CD14-positive monocyte (primary cell): ENCODE measurements at regions not wholly inside any gene's neighbourhood (a gene's known extent, or its start where the extent isn't known, plus 50 kb on each side); places are given as distances from the start of the nearest gene placed in this dataset.

Source experiments
- DNase-seq, 3 donors: peaks; one replicate each; pipeline ENCODE4 v3.0.0-alpha.2; 2011 to 2022
- H2AFZ ChIP-seq: 2 replicates; pipeline ENCODE4 v1.6.0; 2012; ENCODE audit warnings: mild to moderate bottlenecking, low read depth, low read length, inconsistent platforms; ENCODE audit not compliant: insufficient read depth, poor library complexity, severe bottlenecking
- H3K27ac ChIP-seq, 2 donors: 1 replicate in 1 of 2; 2 replicates in 1 of 2; pipeline ENCODE4 v1.5.1; 2012 to 2013; ENCODE audit warnings: low read length in 2 of 2, control low read depth in 1 of 2, inconsistent platforms in 1 of 2, low read depth in 1 of 2, mild to moderate bottlenecking in 1 of 2
- H3K27me3 ChIP-seq, 2 donors: one replicate each; pipeline versions ENCODE4 v1.6.0 to v1.6.1; 2011 to 2013; ENCODE audit warnings: low read length in 2 of 2; ENCODE audit not compliant: control insufficient read depth in 2 of 2, insufficient read depth in 2 of 2
- H3K36me3 ChIP-seq, 2 donors: replicated peaks in 1 of 2; 1 replicate in 1 of 2; 2 replicates in 1 of 2; pipeline versions ENCODE4 v1.5.1 to v1.6.1; 2012 to 2013; ENCODE audit warnings: low read length in 2 of 2, control low read depth in 1 of 2, inconsistent platforms in 1 of 2, mild to moderate bottlenecking in 1 of 2; ENCODE audit not compliant: insufficient read depth in 2 of 2, control insufficient read depth in 1 of 2
- H3K4me1 ChIP-seq, 2 donors: 1 replicate in 1 of 2; 2 replicates in 1 of 2; pipeline versions ENCODE4 v1.5.1 to v1.6.1; 2012 to 2013; ENCODE audit warnings: low read length in 2 of 2, control low read depth in 1 of 2, inconsistent platforms in 1 of 2, mild to moderate bottlenecking in 1 of 2, moderate library complexity in 1 of 2; ENCODE audit not compliant: insufficient read depth in 2 of 2, control insufficient read depth in 1 of 2
- H3K4me2 ChIP-seq: replicated peaks from 2 replicates; pipeline ENCODE3; 2012; ENCODE audit warnings: low read length, moderate library complexity, mild to moderate bottlenecking; ENCODE audit not compliant: poor library complexity, severe bottlenecking; ENCODE audit errors: extremely low read depth
- H3K4me3 ChIP-seq, 3 experiments: fragments of 200-600 bp in 1 of 3; sonication (generic) in 1 of 3; replicated peaks in 1 of 3; 1 replicate in 2 of 3; 2 replicates in 1 of 3; pipeline ENCODE4 v1.5.1; 2011 to 2013; ENCODE audit warnings: low read length in 3 of 3, mild to moderate bottlenecking in 3 of 3, control low read depth in 2 of 3, low read depth in 2 of 3, inconsistent platforms in 1 of 3, moderate library complexity in 1 of 3
- H3K79me2 ChIP-seq: 2 replicates; pipeline ENCODE4 v1.6.0; 2012; ENCODE audit warnings: mild to moderate bottlenecking, control low read depth, inconsistent platforms, low read length, moderate library complexity; ENCODE audit not compliant: insufficient read depth
- H3K9ac ChIP-seq: 2 replicates; pipeline ENCODE4 v1.6.0; 2017; ENCODE audit warnings: low read length, mild to moderate bottlenecking; ENCODE audit not compliant: insufficient read depth, poor library complexity, severe bottlenecking
- H3K9me3 ChIP-seq, 2 donors: replicated peaks in 1 of 2; 1 replicate in 1 of 2; 2 replicates in 1 of 2; pipeline versions ENCODE4 v1.5.1 to v1.6.1; 2012 to 2013; ENCODE audit warnings: low read length in 2 of 2, control low read depth in 1 of 2; ENCODE audit not compliant: control insufficient read depth in 1 of 2, insufficient read depth in 1 of 2
- H4K20me1 ChIP-seq: 2 replicates; pipeline ENCODE4 v1.6.0; 2012; ENCODE audit warnings: mild to moderate bottlenecking, low read length, control low read depth, moderate library complexity; ENCODE audit not compliant: insufficient read depth
- H3K27ac Mint-ChIP-seq, 7 donors: one replicate each; pipeline ENCODE4 v1.8.0; 2020; ENCODE audit warnings: mild to moderate bottlenecking in 7 of 7, mixed read lengths in 7 of 7, moderate library complexity in 6 of 7, inconsistent platforms in 2 of 7
- H3K27me3 Mint-ChIP-seq, 3 donors: one replicate each; pipeline ENCODE4 v1.8.0; 2021 to 2022; ENCODE audit warnings: low read depth in 3 of 3, mild to moderate bottlenecking in 3 of 3, mixed read lengths in 3 of 3, moderate library complexity in 3 of 3, inconsistent platforms in 1 of 3
- H3K36me3 Mint-ChIP-seq, 2 donors: one replicate each; pipeline ENCODE4 v1.8.0; 2020; ENCODE audit warnings: mixed read lengths in 2 of 2, inconsistent platforms in 1 of 2, mild to moderate bottlenecking in 1 of 2
- H3K4me1 Mint-ChIP-seq: one replicate; pipeline ENCODE4 v1.8.0; 2020; ENCODE audit warnings: mild to moderate bottlenecking, mixed read lengths
- H3K4me3 Mint-ChIP-seq, 2 donors: one replicate each; pipeline ENCODE4 v1.8.0; 2020; ENCODE audit warnings: mild to moderate bottlenecking in 2 of 2, mixed read lengths in 2 of 2, moderate library complexity in 1 of 2
- H3K9me3 Mint-ChIP-seq, 7 donors: one replicate each; pipeline ENCODE4 v1.8.0; 2020 to 2022; ENCODE audit warnings: mixed read lengths in 7 of 7, mild to moderate bottlenecking in 6 of 7, moderate library complexity in 6 of 7, inconsistent platforms in 2 of 7
- WGBS: methylation state at CpG from one replicate; pipeline ENCODE4 v1.1.5; 2013; ENCODE audit warnings: missing lambda C conversion rate; ENCODE audit not compliant: insufficient coverage; 5-methylcytosine and 5-hydroxymethylcytosine counted together
- intact Hi-C, 2 donors: fragments of 100-400 bp; cut with micrococcal nuclease; formaldehyde crosslinking; loops; one replicate each; pipeline versions ENCODE4 v1.15.0 to v1.15.1; 2023
- TF ChIP-seq, protein P1 (sequence below): fragments of 200-600 bp; IDR thresholded peaks from one replicate; pipeline ENCODE4 v1.8.0; 2022; ENCODE audit warnings: antibody characterized with exemption, mild to moderate bottlenecking

DNA sequence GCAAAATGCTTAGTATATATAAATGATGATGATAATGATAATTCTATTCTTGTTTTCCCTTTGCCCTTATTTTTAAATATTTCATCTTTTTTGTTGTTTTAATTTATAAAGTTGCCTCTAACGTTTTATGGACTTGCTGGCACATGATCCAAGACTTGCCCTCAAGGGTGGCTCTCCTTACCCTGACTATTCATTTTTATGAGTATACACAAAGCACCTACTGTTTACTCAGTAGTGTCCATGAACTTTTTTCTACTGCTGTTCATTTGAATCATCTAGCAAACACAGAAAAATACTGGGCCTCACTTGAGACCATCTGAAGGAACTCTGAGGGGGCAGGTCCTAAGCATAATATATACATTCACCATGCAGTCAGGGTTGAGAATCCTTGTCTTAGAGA, 276.2 kb downstream of the AACS start:
- no peaks in the 10 kb centered on the region for H3K36me3 Mint-ChIP-seq

DNA sequence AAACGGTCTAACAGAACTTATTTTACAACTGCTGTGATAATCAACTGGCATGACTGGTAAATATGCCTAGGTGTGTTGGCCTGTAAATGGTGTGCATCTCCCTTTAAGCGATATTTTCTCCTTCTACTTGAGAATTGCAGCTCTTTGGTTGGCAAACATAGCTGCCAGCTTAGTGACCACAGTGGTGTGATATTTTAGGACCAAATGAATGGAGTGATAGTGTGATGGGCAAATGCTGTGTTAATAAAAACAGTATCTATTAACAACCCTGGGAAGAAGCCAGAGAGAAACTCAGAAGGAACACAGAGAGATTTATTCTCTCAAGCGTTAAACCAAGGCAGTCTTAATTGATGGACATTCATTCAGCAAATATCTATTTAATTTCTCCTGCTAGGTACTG, 278.4 kb downstream of the AACS start:
- Histone ChIP-seq H2AFZ (no peak overlapping the region), H3K4me3 (no peak overlapping the region), H3K4me2 (no peak overlapping the region), H3K27me3 (peaks cover 0 to 3% of the 10 kb centered on the region in 2 donors), H3K36me3 (no peaks in the 10 kb centered on the region), H4K20me1 (no peaks in the 10 kb centered on the region), H3K79me2 (no peaks in the 10 kb centered on the region), H3K27ac (no peak overlapping the region), H3K9ac (no peak overlapping the region), H3K9me3 (no peaks in the 10 kb centered on the region), H3K4me1 (no peaks in the 10 kb centered on the region)
- H3K27me3 Mint-ChIP-seq, result peaks cover 2 to 11% (median 11%) of the 10 kb centered on the region in 3 donors
- WGBS, result 80% methylated on average over 1 of the region's 3 CpGs
- intact Hi-C loops, result no loop called here
- H3K4me3 Mint-ChIP-seq, result no peak overlapping the region
- DNase-seq, result no peak
- H3K9me3 Mint-ChIP-seq, result no peaks in the 10 kb centered on the region
- H3K4me1 Mint-ChIP-seq, result no peaks in the 10 kb centered on the region
- TF ChIP-seq, protein P1, sequence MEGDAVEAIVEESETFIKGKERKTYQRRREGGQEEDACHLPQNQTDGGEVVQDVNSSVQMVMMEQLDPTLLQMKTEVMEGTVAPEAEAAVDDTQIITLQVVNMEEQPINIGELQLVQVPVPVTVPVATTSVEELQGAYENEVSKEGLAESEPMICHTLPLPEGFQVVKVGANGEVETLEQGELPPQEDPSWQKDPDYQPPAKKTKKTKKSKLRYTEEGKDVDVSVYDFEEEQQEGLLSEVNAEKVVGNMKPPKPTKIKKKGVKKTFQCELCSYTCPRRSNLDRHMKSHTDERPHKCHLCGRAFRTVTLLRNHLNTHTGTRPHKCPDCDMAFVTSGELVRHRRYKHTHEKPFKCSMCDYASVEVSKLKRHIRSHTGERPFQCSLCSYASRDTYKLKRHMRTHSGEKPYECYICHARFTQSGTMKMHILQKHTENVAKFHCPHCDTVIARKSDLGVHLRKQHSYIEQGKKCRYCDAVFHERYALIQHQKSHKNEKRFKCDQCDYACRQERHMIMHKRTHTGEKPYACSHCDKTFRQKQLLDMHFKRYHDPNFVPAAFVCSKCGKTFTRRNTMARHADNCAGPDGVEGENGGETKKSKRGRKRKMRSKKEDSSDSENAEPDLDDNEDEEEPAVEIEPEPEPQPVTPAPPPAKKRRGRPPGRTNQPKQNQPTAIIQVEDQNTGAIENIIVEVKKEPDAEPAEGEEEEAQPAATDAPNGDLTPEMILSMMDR, result no peak
- no peaks in the 10 kb centered on the region for H3K36me3 Mint-ChIP-seq
- H3K27ac Mint-ChIP-seq, result no peak overlapping the region

More for the DNA sequence above, 276.2 kb downstream of the AACS start:
- no peaks in the 10 kb centered on the region for H4K20me1 ChIP-seq
- no peaks in the 10 kb centered on the region for H3K79me2 ChIP-seq
- no peaks in the 10 kb centered on the region for H3K27me3 ChIP-seq
- H3K4me1 Mint-ChIP-seq, result no peaks in the 10 kb centered on the region
- no CpG with 5 or more reads among the region's 1 CpG for WGBS
- no peak overlapping the region for H3K9ac ChIP-seq
- peaks cover 2 to 11% (median 11%) of the 10 kb centered on the region in 3 donors for H3K27me3 Mint-ChIP-seq
- no peak overlapping the region for H2AFZ ChIP-seq
- no peaks in the 10 kb centered on the region for H3K4me1 ChIP-seq
- intact Hi-C loops, result no loop called here
- H3K9me3 Mint-ChIP-seq, result no peaks in the 10 kb centered on the region
- no peak overlapping the region for H3K4me3 Mint-ChIP-seq
- H3K4me3 ChIP-seq, result no peak overlapping the region
- no peaks in the 10 kb centered on the region for H3K36me3 ChIP-seq
- no peaks in the 10 kb centered on the region for H3K9me3 ChIP-seq
- no peak overlapping the region for H3K27ac ChIP-seq
- no peak overlapping the region for H3K4me2 ChIP-seq
- no peak for DNase-seq
- no peak overlapping the region for H3K27ac Mint-ChIP-seq
- TF ChIP-seq, protein P1, result no peak
